ENCODE measurements at regions not wholly inside any gene's neighbourhood (a gene's known extent, or its start where the extent isn't known, plus 50 kb on each side); places are given as distances from the start of the nearest gene placed in this dataset.

- no peak overlapping the region for H3K27ac ChIP-seq (ENCODE audit: low read depth, low read length, poor library complexity, severe bottlenecking)
- H4K20me1 ChIP-seq (ENCODE audit: insufficient read depth, low read length) = no peaks in the 10 kb centered on the region
- H3K79me2 ChIP-seq (ENCODE audit: insufficient read depth, low read length) = no peaks in the 10 kb centered on the region
- H3K27me3 ChIP-seq (ENCODE audit: insufficient read depth, low read length) = no peaks in the 10 kb centered on the region
- no peak overlapping the region for H3K4me2 ChIP-seq (ENCODE audit: low read length)
- H3K9me3 ChIP-seq (ENCODE audit: low read length) = no peaks in the 10 kb centered on the region
- H3K36me3 ChIP-seq (ENCODE audit: insufficient read depth, low read length) = no peaks in the 10 kb centered on the region
- H3F3A ChIP-seq (ENCODE audit: insufficient read depth, low read length) = no peaks in the 10 kb centered on the region
- H3K9me2 ChIP-seq (ENCODE audit: low read depth, low read length) = no peaks in the 10 kb centered on the region
- H2AFZ ChIP-seq (ENCODE audit: low read length) = no peak overlapping the region
- no peak overlapping the region for H3K4me3 ChIP-seq (ENCODE audit: low read depth, low read length, poor library complexity, severe bottlenecking)
- no peak for TF ChIP-seq EZH2 (IDR thresholded peaks at IDR 0.05; ENCODE audit: borderline replicate concordance, low read length)
- no peaks in the 10 kb centered on the region for H3K4me1 ChIP-seq (ENCODE audit: insufficient read depth, low read length, severe bottlenecking)
- no peak overlapping the region for H3K9ac ChIP-seq (ENCODE audit: low read length)
Observed at GRCh38 chr3:132847849-132848625, 125.8 kb upstream of the NPHP3 start.

- no peak for TF ChIP-seq EZH2 (IDR thresholded peaks at IDR 0.05; ENCODE audit: borderline replicate concordance, low read length)
- TF ChIP-seq, protein P1, sequence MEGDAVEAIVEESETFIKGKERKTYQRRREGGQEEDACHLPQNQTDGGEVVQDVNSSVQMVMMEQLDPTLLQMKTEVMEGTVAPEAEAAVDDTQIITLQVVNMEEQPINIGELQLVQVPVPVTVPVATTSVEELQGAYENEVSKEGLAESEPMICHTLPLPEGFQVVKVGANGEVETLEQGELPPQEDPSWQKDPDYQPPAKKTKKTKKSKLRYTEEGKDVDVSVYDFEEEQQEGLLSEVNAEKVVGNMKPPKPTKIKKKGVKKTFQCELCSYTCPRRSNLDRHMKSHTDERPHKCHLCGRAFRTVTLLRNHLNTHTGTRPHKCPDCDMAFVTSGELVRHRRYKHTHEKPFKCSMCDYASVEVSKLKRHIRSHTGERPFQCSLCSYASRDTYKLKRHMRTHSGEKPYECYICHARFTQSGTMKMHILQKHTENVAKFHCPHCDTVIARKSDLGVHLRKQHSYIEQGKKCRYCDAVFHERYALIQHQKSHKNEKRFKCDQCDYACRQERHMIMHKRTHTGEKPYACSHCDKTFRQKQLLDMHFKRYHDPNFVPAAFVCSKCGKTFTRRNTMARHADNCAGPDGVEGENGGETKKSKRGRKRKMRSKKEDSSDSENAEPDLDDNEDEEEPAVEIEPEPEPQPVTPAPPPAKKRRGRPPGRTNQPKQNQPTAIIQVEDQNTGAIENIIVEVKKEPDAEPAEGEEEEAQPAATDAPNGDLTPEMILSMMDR (IDR thresholded peaks at IDR 0.05; ENCODE audit: low read length) = no peak
Observed at GRCh38 chr3:132843851-132844553, 121.8 kb upstream of the NPHP3 start.

GRCh38 chr3:132843349-132843748 lies 121.1 kb upstream of the NPHP3 start:
- H3F3A ChIP-seq (ENCODE audit: insufficient read depth, low read length) = no peaks in the 10 kb centered on the region
- no peaks in the 10 kb centered on the region for H3K9me3 ChIP-seq (ENCODE audit: low read length)
- no peaks in the 10 kb centered on the region for H3K27me3 ChIP-seq (ENCODE audit: insufficient read depth, low read length)
- no peaks in the 10 kb centered on the region for H3K79me2 ChIP-seq (ENCODE audit: insufficient read depth, low read length)
- H3K4me2 ChIP-seq (ENCODE audit: low read length) = no peak overlapping the region
- no peak overlapping the region for H3K27ac ChIP-seq (ENCODE audit: low read depth, low read length, poor library complexity, severe bottlenecking)
- H2AFZ ChIP-seq (ENCODE audit: low read length) = no peak overlapping the region
- no peak overlapping the region for H3K9ac ChIP-seq (ENCODE audit: low read length)
- no peak for TF ChIP-seq EZH2 (IDR thresholded peaks at IDR 0.05; ENCODE audit: borderline replicate concordance, low read length)
- TF ChIP-seq, protein P1 (IDR thresholded peaks at IDR 0.05; ENCODE audit: low read length) = no peak
- no peaks in the 10 kb centered on the region for H3K36me3 ChIP-seq (ENCODE audit: insufficient read depth, low read length)
- H3K9me2 ChIP-seq (ENCODE audit: low read depth, low read length) = no peaks in the 10 kb centered on the region
- H3K4me3 ChIP-seq (ENCODE audit: low read depth, low read length, poor library complexity, severe bottlenecking) = no peak overlapping the region
- H4K20me1 ChIP-seq (ENCODE audit: insufficient read depth, low read length) = no peaks in the 10 kb centered on the region
- H3K4me1 ChIP-seq (ENCODE audit: insufficient read depth, low read length, severe bottlenecking) = no peaks in the 10 kb centered on the region

More at GRCh38 chr3:132843851-132844553, 121.8 kb upstream of the NPHP3 start:
- H3K9me3 ChIP-seq (ENCODE audit: low read length) = no peaks in the 10 kb centered on the region
- H4K20me1 ChIP-seq (ENCODE audit: insufficient read depth, low read length) = no peaks in the 10 kb centered on the region
- H3K79me2 ChIP-seq (ENCODE audit: insufficient read depth, low read length) = no peaks in the 10 kb centered on the region
- no peaks in the 10 kb centered on the region for H3K27me3 ChIP-seq (ENCODE audit: insufficient read depth, low read length)
- no peaks in the 10 kb centered on the region for H3K4me1 ChIP-seq (ENCODE audit: insufficient read depth, low read length, severe bottlenecking)
- no peak overlapping the region for H2AFZ ChIP-seq (ENCODE audit: low read length)
- H3K9ac ChIP-seq (ENCODE audit: low read length) = no peak overlapping the region
- no peaks in the 10 kb centered on the region for H3K36me3 ChIP-seq (ENCODE audit: insufficient read depth, low read length)
- H3K4me3 ChIP-seq (ENCODE audit: low read depth, low read length, poor library complexity, severe bottlenecking) = no peak overlapping the region
- no peak overlapping the region for H3K4me2 ChIP-seq (ENCODE audit: low read length)
- no peaks in the 10 kb centered on the region for H3F3A ChIP-seq (ENCODE audit: insufficient read depth, low read length)
- no peaks in the 10 kb centered on the region for H3K9me2 ChIP-seq (ENCODE audit: low read depth, low read length)
- H3K27ac ChIP-seq (ENCODE audit: low read depth, low read length, poor library complexity, severe bottlenecking) = no peak overlapping the region
